Lung (tissue), 11 donors: ENCODE measurements at regions not wholly inside any gene's neighbourhood (a gene's known extent, or its start where the extent isn't known, plus 50 kb on each side); places are given as distances from the start of the nearest gene placed in this dataset.
"Not testable (repeated sequence)": the region's sequence is repeated elsewhere in the genome, so short reads cannot be mapped to it uniquely, and the experiment has no call there.

Experiments
- ATAC-seq: fragments of 200-7000 bp; cut with Tn5 transposase; one replicate; pipeline ENCODE4 v1.9.1; 2020; ENCODE audit warnings: moderate number of reproducible peaks; ENCODE audit not compliant: insufficient read depth, low FRiP score
- DNase-seq, 3 donors: peaks; one replicate each; pipeline ENCODE4 v3.0.0-alpha.2; 2013 to 2017
- H3K27ac ChIP-seq, 2 donors: one replicate each; pipeline ENCODE4 v1.5.1; 2013; ENCODE audit warnings: mild to moderate bottlenecking in 2 of 2, moderate library complexity in 2 of 2, control low read depth in 1 of 2, inconsistent platforms in 1 of 2, low read depth in 1 of 2, low read length in 1 of 2
- H3K27me3 ChIP-seq, 3 donors: one replicate each; pipeline ENCODE4 v1.5.1; 2013; ENCODE audit warnings: low read length in 2 of 3; ENCODE audit not compliant: control insufficient read depth in 3 of 3, insufficient read depth in 3 of 3
- H3K36me3 ChIP-seq, 4 donors: one replicate each; pipeline ENCODE4 v1.5.1; 2013; ENCODE audit warnings: low read length in 4 of 4, mild to moderate bottlenecking in 1 of 4, moderate library complexity in 1 of 4; ENCODE audit not compliant: control insufficient read depth in 4 of 4, insufficient read depth in 4 of 4
- H3K4me1 ChIP-seq, 5 donors: one replicate each; pipeline ENCODE4 v1.5.1; 2013; ENCODE audit warnings: low read length in 5 of 5, mild to moderate bottlenecking in 2 of 5, moderate library complexity in 1 of 5; ENCODE audit not compliant: control insufficient read depth in 5 of 5, insufficient read depth in 5 of 5
- H3K4me3 ChIP-seq: one replicate; pipeline ENCODE4 v1.5.1; 2013; ENCODE audit warnings: mild to moderate bottlenecking, control low read depth, moderate library complexity
- H3K9ac ChIP-seq, 2 donors: one replicate each; pipeline ENCODE4 v1.5.1; 2013; ENCODE audit warnings: low read length in 2 of 2, control low read depth in 1 of 2; ENCODE audit not compliant: insufficient read depth in 1 of 2
- H3K9me3 ChIP-seq, 4 donors: one replicate each; pipeline ENCODE4 v1.5.1; 2013; ENCODE audit warnings: low read length in 3 of 4, mild to moderate bottlenecking in 1 of 4, moderate library complexity in 1 of 4; ENCODE audit not compliant: control insufficient read depth in 4 of 4, insufficient read depth in 3 of 4
- WGBS, 2 donors: extraction: QIAGEN DNeasy Blood & Tissue Kit; methylation state at CpG; one replicate each; pipeline ENCODE4 v1.1.7; 2013; 5-methylcytosine and 5-hydroxymethylcytosine counted together
- TF ChIP-seq, protein P1 (sequence below): IDR thresholded peaks from 2 replicates; pipeline ENCODE4 v1.5.1; 2012; ENCODE audit warnings: mild to moderate bottlenecking; ENCODE audit errors: control extremely low read depth, extremely low read depth
- donor health status: control.
- donor health status: control.
- donor health status: Bipolar disorder and iron deficiency.
- donor health status: healthy.
- donor health status: DM: yes; HTN: yes; CAD: no.

DNA sequence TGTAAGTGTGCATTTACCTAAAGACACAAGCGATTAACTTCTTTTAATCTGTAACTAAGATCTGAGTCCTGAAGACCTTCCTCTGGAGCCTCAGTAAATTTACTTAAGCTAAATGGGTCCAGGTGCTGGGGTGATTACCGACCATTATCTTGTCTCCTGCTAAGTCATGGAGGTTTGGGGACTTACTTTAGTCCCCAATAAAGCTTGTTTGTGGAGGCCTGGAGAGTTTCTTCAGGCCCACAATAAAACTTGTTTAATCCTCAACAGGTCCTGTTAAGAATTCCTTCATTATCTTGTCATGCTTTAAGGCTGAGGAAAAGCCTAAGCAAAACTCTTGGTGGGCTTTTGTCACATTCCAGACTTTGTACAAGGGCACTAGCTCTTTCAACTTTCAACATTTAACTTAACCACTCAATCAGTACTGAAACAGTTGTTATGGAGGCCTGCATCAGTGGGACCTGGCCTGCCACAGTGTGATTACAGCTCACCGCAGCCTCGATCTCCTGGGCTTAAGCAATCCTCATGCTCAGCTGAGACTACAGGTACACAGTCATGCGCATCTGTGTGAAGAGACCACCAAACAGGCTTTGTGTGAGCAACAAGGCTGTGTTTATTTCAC, 84.0 kb downstream of the FMO4 start:
- TF ChIP-seq, protein P1, sequence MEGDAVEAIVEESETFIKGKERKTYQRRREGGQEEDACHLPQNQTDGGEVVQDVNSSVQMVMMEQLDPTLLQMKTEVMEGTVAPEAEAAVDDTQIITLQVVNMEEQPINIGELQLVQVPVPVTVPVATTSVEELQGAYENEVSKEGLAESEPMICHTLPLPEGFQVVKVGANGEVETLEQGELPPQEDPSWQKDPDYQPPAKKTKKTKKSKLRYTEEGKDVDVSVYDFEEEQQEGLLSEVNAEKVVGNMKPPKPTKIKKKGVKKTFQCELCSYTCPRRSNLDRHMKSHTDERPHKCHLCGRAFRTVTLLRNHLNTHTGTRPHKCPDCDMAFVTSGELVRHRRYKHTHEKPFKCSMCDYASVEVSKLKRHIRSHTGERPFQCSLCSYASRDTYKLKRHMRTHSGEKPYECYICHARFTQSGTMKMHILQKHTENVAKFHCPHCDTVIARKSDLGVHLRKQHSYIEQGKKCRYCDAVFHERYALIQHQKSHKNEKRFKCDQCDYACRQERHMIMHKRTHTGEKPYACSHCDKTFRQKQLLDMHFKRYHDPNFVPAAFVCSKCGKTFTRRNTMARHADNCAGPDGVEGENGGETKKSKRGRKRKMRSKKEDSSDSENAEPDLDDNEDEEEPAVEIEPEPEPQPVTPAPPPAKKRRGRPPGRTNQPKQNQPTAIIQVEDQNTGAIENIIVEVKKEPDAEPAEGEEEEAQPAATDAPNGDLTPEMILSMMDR, result no peak
- Histone ChIP-seq H3K36me3 (no peaks in the 10 kb centered on the region), H3K27me3 (no peaks in the 10 kb centered on the region), H3K4me3 (no peak overlapping the region), H3K9me3 (no peaks in the 10 kb centered on the region), H3K9ac (no peak overlapping the region), H3K27ac (no peak overlapping the region), H3K4me1 (no peaks in the 10 kb centered on the region)
- DNase-seq (no peak), ATAC-seq (no peak)
- 87 to 92% methylated on average over 5 of the region's 5 CpGs for WGBS, 2 donors

DNA sequence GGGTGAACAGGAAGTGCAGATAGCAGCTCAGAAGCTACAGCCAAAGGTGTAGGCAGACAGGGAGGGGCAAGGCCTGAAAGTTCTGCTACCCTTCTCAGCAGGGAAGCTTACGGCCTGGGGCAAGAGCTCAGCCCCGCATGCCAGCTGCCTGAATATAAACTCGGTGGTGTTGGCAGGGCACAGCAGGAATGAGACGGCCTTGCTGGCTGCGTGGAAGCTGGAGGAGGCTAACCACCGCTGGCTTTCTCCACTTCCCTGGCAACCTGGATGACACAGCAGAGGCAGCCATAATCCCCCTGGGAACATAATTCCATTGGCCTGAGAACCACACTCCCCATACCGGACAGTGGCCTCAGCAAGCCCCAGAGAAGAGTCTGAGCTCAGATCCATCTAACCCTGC, 81.9 kb upstream of the PRRC2C start:
- TF ChIP-seq, protein P1, result no peak
- Histone ChIP-seq H3K36me3 (no peaks in the 10 kb centered on the region), H3K4me3 (no peak overlapping the region), H3K9ac (no peak overlapping the region), H3K27me3 (no peaks in the 10 kb centered on the region), H3K4me1 (no peaks in the 10 kb centered on the region), H3K27ac (no peak overlapping the region), H3K9me3 (no peaks in the 10 kb centered on the region)
- ATAC-seq (no peak), DNase-seq (no peak)
- 67 to 73% methylated on average over 7 of the region's 7 CpGs for WGBS, 2 donors

DNA sequence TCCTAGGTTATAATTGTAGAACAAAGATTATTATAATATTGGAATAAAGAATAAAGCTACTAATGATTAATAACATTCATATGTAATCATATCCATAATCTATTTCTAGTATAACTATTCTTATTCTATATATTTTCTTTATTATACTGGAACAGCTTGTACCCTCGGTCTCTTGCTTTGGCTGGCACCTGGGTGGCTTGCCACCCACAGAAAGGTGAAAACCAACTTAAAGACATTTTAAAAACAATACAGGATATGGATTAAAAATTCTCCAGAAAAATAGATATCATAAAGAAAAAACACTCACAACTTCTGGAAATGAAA, 80.0 kb upstream of the PRRC2C start:
- Histone ChIP-seq H3K27me3 (no peaks in the 10 kb centered on the region), H3K4me1 (no peaks in the 10 kb centered on the region), H3K9me3 (no peaks in the 10 kb centered on the region), H3K4me3 (no peak overlapping the region), H3K27ac (no peak overlapping the region), H3K36me3 (no peaks in the 10 kb centered on the region), H3K9ac (no peak overlapping the region)
- ATAC-seq (no peak), DNase-seq (no peak)
- 92 to 96% methylated on average over 1 of the region's 1 CpG for WGBS, 2 donors
- TF ChIP-seq, protein P1, result no peak

DNA sequence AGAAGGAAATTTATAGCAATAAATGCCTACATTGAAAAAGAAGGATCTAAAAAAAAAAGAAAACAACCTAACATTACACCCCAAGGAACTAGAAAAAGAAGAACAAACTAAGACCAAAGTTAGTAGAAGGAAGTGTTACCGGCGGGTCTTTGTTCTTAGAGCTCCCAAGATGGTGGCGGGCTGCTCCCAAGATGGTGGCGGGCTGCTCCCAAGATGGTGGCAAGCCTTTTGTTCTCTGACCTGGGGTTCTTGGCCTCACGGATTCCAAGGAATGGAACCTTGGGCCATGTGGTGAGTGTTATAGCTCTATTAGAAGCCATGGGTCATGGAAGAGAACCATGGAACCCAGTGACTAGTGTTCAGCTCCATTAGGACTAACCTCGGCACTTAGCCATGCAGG, 71.8 kb upstream of the PRRC2C start:
- H3K27me3 ChIP-seq, H3K4me3 ChIP-seq, H3K36me3 ChIP-seq, ATAC-seq, H3K9me3 ChIP-seq, H3K27ac ChIP-seq, DNase-seq, H3K9ac ChIP-seq, H3K4me1 ChIP-seq: not testable (repeated sequence)
- 95 to 96% methylated on average over 6 of the region's 6 CpGs for WGBS, 2 donors
